Upper lobe of left lung (tissue), 4 donors: ENCODE measurements at regions not wholly inside any gene's neighbourhood (a gene's known extent, or its start where the extent isn't known, plus 50 kb on each side); places are given as distances from the start of the nearest gene placed in this dataset.

ENCODE experiments used
- EP300 ChIP-seq, 4 donors: sonication (generic); formaldehyde crosslinking; IDR thresholded peaks; one replicate each; pipeline ENCODE4 v1.5.1; 2017; ENCODE audit warnings: antibody characterized with exemption in 4 of 4, control low read depth in 2 of 4
- POLR2A ChIP-seq, 4 donors: fragments of 450-650 bp; IDR thresholded peaks; one replicate each; pipeline ENCODE4 v1.5.1; 2016 to 2017; ENCODE audit warnings: antibody characterized with exemption in 4 of 4, mild to moderate bottlenecking in 2 of 4
- POLR2AphosphoS5 ChIP-seq, 2 donors: sonication (generic); formaldehyde crosslinking; IDR thresholded peaks; one replicate each; pipeline ENCODE4 v1.5.1; 2017; ENCODE audit warnings: antibody characterized with exemption in 2 of 2
- TF ChIP-seq, protein P1 (sequence below), 6 experiments: fragments of 450-650 bp in 4 of 6; fragments of 200-600 bp in 2 of 6; sonication (generic) in 2 of 6; IDR thresholded peaks; one replicate each; pipeline ENCODE4 v1.5.1; 2016 to 2019; ENCODE audit warnings: antibody characterized with exemption in 6 of 6

DNA sequence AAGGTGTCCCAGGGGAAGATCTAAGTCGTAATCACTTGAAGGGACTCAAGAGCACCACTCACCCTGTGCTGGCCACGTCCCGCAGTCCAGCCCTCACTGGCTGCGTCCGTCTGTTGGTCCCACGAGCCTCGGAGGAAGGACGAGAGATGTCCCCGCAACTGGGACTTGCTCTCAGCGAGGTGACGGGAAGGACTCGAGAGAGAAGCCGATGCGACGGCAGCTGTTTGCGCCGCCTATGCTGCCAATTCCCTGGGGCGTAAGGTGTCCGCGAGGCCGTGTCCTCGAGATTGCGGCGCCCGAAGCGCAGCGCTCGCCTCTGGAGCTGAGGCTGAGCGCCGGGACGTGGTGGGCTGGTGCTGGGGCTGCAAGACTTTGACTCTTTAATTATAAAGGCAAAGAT, 100.6 kb upstream of the SEMA3E start:
- TF ChIP-seq, protein P1, sequence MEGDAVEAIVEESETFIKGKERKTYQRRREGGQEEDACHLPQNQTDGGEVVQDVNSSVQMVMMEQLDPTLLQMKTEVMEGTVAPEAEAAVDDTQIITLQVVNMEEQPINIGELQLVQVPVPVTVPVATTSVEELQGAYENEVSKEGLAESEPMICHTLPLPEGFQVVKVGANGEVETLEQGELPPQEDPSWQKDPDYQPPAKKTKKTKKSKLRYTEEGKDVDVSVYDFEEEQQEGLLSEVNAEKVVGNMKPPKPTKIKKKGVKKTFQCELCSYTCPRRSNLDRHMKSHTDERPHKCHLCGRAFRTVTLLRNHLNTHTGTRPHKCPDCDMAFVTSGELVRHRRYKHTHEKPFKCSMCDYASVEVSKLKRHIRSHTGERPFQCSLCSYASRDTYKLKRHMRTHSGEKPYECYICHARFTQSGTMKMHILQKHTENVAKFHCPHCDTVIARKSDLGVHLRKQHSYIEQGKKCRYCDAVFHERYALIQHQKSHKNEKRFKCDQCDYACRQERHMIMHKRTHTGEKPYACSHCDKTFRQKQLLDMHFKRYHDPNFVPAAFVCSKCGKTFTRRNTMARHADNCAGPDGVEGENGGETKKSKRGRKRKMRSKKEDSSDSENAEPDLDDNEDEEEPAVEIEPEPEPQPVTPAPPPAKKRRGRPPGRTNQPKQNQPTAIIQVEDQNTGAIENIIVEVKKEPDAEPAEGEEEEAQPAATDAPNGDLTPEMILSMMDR (IDR thresholded peaks at IDR 0.05) = no peak
- no peak for TF ChIP-seq POLR2A (IDR thresholded peaks at IDR 0.05)
- no peak for TF ChIP-seq POLR2AphosphoS5 (IDR thresholded peaks at IDR 0.05)
- TF ChIP-seq EP300 (IDR thresholded peaks at IDR 0.05) = no peak
